HepG2 (cell line): ENCODE measurements at regions not wholly inside any gene's neighbourhood (a gene's known extent, or its start where the extent isn't known, plus 50 kb on each side); places are given as distances from the start of the nearest gene placed in this dataset.

Experiments used
- ATAC-seq: fragments of 200-7000 bp; cut with Tn5 transposase; 3 replicates; pipeline ENCODE4 v1.9.1; 2020; ENCODE audit warnings: mild to moderate bottlenecking, moderate library complexity
- BruUV-seq: library from RNA; stranded (reverse); fragments of 400-500 nt; replicated peaks from 2 replicates; lab custom pipeline; 2021; lab: Mats Ljungman, UMichigan
- CTCF ChIA-PET: fragments of 300-600 bp; formaldehyde crosslinking; extraction: SDS; loops from one replicate; lab custom pipeline; 2021; ENCODE audit warnings: low total read pairs, inconsistent platforms, low intra/inter-chr PET ratio; lab: Yijun Ruan, JAX
- POLR2A ChIA-PET: fragments of 350-600 bp; sonication (Branson Sonifier 250); formaldehyde crosslinking; loops from one replicate; lab custom pipeline; 2020; ENCODE audit warnings: antibody characterized with exemption, inconsistent platforms; lab: Yijun Ruan, JAX
- DNase-seq: peaks from one replicate; pipeline ENCODE4 v3.0.0-alpha.2; 2015; ENCODE audit warnings: low spot score
- FAIRE-seq: peaks from 3 replicates; lab custom pipeline; 2011; peaks lifted over from hg19 to GRCh38; lab: Jason Lieb, UNC
- H2AFZ ChIP-seq: one replicate; pipeline ENCODE4 v1.6.1; 2011; ENCODE audit warnings: low read length, inconsistent platforms
- H3K27ac ChIP-seq: fragments of 300-600 bp; 3 replicates; pipeline ENCODE4 v1.8.0; 2011; ENCODE audit warnings: mixed run types, mild to moderate bottlenecking, mixed read lengths, low read length, inconsistent platforms; ENCODE audit not compliant: insufficient read depth; ENCODE audit errors: extremely low read length
- H3K27me3 ChIP-seq, 2 experiments: fragments of 200-600 bp in 1 of 2; 2 replicates in 1 of 2; 3 replicates in 1 of 2; pipeline versions ENCODE4 v1.6.0 to v1.8.0; 2011; ENCODE audit warnings: low read length in 2 of 2, mild to moderate bottlenecking in 2 of 2, moderate library complexity in 2 of 2, inconsistent platforms in 1 of 2; ENCODE audit not compliant: insufficient read depth in 2 of 2, control insufficient read depth in 1 of 2
- H3K36me3 ChIP-seq, 2 experiments: fragments of 200-600 bp in 1 of 2; replicated peaks in 1 of 2; 2 replicates in 1 of 2; 3 replicates in 1 of 2; pipeline versions ENCODE4 v1.5.1 to v1.8.0; 2011; ENCODE audit warnings: low read length in 2 of 2, inconsistent platforms in 1 of 2; ENCODE audit not compliant: insufficient read depth in 2 of 2, control insufficient read depth in 1 of 2
- H3K4me1 ChIP-seq: 2 replicates; pipeline ENCODE4 v1.5.1; 2012; ENCODE audit warnings: low read length, inconsistent platforms; ENCODE audit not compliant: insufficient read depth
- H3K4me2 ChIP-seq: 2 replicates; pipeline ENCODE4 v1.6.0; 2011; ENCODE audit warnings: low read depth, low read length, inconsistent platforms
- H3K4me3 ChIP-seq, 3 experiments: fragments of 200-600 bp in 1 of 3; sonication (generic), shearing (Covaris generic) in 1 of 3; replicated peaks in 1 of 3; 2 replicates each; pipeline ENCODE4 v1.5.1; 2011 to 2016; ENCODE audit warnings: low read length in 3 of 3, inconsistent platforms in 2 of 3, low read depth in 2 of 3, mild to moderate bottlenecking in 2 of 3, control low read depth in 1 of 3, mixed read lengths in 1 of 3; ENCODE audit not compliant: insufficient read depth in 1 of 3
- H3K79me2 ChIP-seq: one replicate; pipeline ENCODE4 v1.6.1; 2011; ENCODE audit warnings: low read length, inconsistent platforms; ENCODE audit not compliant: insufficient read depth
- H3K9ac ChIP-seq: 2 replicates; pipeline ENCODE4 v1.6.0; 2011; ENCODE audit warnings: mild to moderate bottlenecking, low read depth, low read length, inconsistent platforms; ENCODE audit not compliant: insufficient read depth
- H3K9me3 ChIP-seq: 2 replicates; pipeline ENCODE4 v1.5.1; 2012; ENCODE audit warnings: mild to moderate bottlenecking, low read length
- H4K20me1 ChIP-seq: 2 replicates; pipeline ENCODE4 v1.6.0; 2011; ENCODE audit warnings: inconsistent platforms, mild to moderate bottlenecking, low read length, moderate library complexity; ENCODE audit not compliant: insufficient read depth
- SP5 ChIP-seq: IDR thresholded peaks from 2 replicates; pipeline ENCODE4 v1.6.1; 2016; ENCODE audit warnings: low read depth, borderline replicate concordance
- THAP11 ChIP-seq: IDR thresholded peaks from 2 replicates; pipeline ENCODE4 v1.6.1; 2016; ENCODE audit warnings: missing biosample characterization, missing genetic modification reagents
- TMF1 ChIP-seq: sonication (generic); formaldehyde crosslinking; IDR thresholded peaks from 2 replicates; pipeline ENCODE4 v1.8.1; 2022; ENCODE audit warnings: low read depth, missing genetic modification reagents
- WGBS: methylation state at CpG from one replicate; pipeline ENCODE4 v1.1.6; 2017; ENCODE audit warnings: low lambda C conversion rate; 5-methylcytosine and 5-hydroxymethylcytosine counted together
- in situ Hi-C: cut with HindIII; loops from 2 replicates; pipeline ENCODE4 v1.10.0; 2017; ENCODE audit warnings: low pct_unique_long_range_greater_than_20kb; ENCODE audit not compliant: extremely low pct_ligation_motif_present
- intact Hi-C: fragments of 100-400 bp; cut with micrococcal nuclease; formaldehyde crosslinking; loops from one replicate; pipeline ENCODE4 v1.10.0; 2022; ENCODE audit not compliant: unreplicated experiment
- TF ChIP-seq, protein P1 (sequence below): sonication (generic); formaldehyde crosslinking; conservative IDR thresholded peaks from 2 replicates; pipeline ENCODE4 v1.8.0; 2022; ENCODE audit warnings: mild to moderate bottlenecking, moderate library complexity, missing genetic modification reagents
- TF ChIP-seq, protein P2 (sequence below): IDR thresholded peaks from 2 replicates; pipeline ENCODE4 v1.6.1; 2016; ENCODE audit warnings: missing genetic modification reagents, missing compliant biosample characterization
- TF ChIP-seq, protein P3 (sequence below): sonication (generic); formaldehyde crosslinking; IDR thresholded peaks from 2 replicates; pipeline ENCODE4 v1.5.0; 2020; ENCODE audit warnings: mild to moderate bottlenecking, missing genetic modification reagents

DNA sequence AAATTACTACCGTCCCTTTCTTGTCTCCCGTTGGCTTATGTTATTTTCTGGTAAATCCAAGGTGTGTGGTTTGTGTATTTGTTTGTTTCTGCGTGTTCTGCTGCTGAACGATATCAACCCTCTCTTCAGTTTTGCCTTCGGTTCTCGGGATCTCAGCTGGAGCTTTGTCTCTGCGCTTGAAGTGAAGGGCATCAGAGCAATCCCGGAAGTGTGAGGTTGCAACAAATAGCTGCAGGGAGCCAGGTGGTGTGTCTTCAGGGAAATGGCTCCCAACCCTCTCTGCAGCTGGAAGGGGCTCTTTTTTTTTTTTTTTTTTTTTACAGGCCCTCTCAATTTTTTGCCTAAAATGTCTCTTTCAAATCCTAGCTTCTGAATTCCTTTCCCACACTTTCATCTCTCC, 116.4 kb upstream of the RGMA start (continued):
- TF ChIP-seq, protein P1, sequence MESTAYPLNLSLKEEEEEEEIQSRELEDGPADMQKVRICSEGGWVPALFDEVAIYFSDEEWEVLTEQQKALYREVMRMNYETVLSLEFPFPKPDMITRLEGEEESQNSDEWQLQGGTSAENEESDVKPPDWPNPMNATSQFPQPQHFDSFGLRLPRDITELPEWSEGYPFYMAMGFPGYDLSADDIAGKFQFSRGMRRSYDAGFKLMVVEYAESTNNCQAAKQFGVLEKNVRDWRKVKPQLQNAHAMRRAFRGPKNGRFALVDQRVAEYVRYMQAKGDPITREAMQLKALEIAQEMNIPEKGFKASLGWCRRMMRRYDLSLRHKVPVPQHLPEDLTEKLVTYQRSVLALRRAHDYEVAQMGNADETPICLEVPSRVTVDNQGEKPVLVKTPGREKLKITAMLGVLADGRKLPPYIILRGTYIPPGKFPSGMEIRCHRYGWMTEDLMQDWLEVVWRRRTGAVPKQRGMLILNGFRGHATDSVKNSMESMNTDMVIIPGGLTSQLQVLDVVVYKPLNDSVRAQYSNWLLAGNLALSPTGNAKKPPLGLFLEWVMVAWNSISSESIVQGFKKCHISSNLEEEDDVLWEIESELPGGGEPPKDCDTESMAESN (CRISPR knock-in tag), result no peak
- TF ChIP-seq THAP11 (CRISPR knock-in tag), result no peak

DNA sequence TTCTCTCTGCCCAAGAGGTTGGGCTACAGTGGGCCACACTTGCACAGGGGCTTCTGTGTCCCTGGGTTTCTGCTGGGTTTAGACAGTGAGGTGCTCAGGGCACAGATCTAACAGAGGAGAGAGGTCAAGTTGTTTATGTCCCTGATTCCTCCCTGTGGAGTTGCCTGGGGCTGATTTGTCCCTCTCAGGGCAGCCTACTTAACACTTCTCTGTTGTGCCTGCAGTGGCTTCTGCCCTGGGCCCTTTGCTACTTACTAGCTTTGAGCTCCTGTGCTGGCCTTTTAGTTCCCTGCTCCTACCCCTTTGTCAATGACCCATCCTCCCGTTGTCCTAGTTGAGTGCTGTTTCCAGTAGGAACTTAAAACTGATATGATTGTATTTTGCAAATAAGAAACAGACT, 114.0 kb upstream of the RGMA start:
- H3K79me2 ChIP-seq, result no peaks in the 10 kb centered on the region
- WGBS, result 0% methylated on average over 1 of the region's 1 CpG
- TF ChIP-seq, protein P2, sequence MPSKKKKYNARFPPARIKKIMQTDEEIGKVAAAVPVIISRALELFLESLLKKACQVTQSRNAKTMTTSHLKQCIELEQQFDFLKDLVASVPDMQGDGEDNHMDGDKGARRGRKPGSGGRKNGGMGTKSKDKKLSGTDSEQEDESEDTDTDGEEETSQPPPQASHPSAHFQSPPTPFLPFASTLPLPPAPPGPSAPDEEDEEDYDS (CRISPR knock-in tag), result no peak
- TF ChIP-seq SP5 (CRISPR knock-in tag), result no peak
- no peak for TF ChIP-seq TMF1 (CRISPR knock-in tag)
- TF ChIP-seq, protein P3, sequence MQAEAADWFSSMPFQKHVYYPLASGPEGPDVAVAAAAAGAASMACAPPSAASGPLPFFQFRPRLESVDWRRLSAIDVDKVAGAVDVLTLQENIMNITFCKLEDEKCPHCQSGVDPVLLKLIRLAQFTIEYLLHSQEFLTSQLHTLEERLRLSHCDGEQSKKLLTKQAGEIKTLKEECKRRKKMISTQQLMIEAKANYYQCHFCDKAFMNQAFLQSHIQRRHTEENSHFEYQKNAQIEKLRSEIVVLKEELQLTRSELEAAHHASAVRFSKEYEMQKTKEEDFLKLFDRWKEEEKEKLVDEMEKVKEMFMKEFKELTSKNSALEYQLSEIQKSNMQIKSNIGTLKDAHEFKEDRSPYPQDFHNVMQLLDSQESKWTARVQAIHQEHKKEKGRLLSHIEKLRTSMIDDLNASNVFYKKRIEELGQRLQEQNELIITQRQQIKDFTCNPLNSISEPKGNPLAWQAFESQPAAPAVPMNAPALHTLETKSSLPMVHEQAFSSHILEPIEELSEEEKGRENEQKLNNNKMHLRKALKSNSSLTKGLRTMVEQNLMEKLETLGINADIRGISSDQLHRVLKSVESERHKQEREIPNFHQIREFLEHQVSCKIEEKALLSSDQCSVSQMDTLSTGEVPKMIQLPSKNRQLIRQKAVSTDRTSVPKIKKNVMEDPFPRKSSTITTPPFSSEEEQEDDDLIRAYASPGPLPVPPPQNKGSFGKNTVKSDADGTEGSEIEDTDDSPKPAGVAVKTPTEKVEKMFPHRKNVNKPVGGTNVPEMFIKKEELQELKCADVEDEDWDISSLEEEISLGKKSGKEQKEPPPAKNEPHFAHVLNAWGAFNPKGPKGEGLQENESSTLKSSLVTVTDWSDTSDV, result no peak
- TF ChIP-seq, all 625 proteins: peak for 0
- intact Hi-C loops, result no loop called here
- no TSS peak for BruUV-seq
- no peak for FAIRE-seq
- no peak overlapping the region for H3K4me2 ChIP-seq
- peaks cover 0 to 20% of the 10 kb centered on the region in 2 experiments; a peak in 3 of 5 replicates for H3K27me3 ChIP-seq
- no peaks in the 10 kb centered on the region for H3K4me1 ChIP-seq
- CTCF ChIA-PET, result no interaction called here
- H2AFZ ChIP-seq, result no peak overlapping the region
- H3K9ac ChIP-seq, result no peak overlapping the region
- H3K36me3 ChIP-seq, result no peaks in the 10 kb centered on the region
- ATAC-seq, result no peak
- no peak overlapping the region for H3K4me3 ChIP-seq
- in situ Hi-C loops, result no loop called here
- no peaks in the 10 kb centered on the region for H3K9me3 ChIP-seq
- no peak for DNase-seq
- H3K27ac ChIP-seq, result no peak overlapping the region
- H4K20me1 ChIP-seq, result no peaks in the 10 kb centered on the region
- POLR2A ChIA-PET, result no interaction called here
